Fibroblast of lung (primary cell): ENCODE measurements at regions not wholly inside any gene's neighbourhood (a gene's known extent, or its start where the extent isn't known, plus 50 kb on each side); places are given as distances from the start of the nearest gene placed in this dataset.

Experiments
- DNase-seq, 2 donors: peaks; one replicate each; pipeline versions ENCODE4 v3.0.0 to v3.0.0-alpha.2; 2010; ENCODE audit warnings: low read depth in 2 of 2
- H2AFZ ChIP-seq: 2 replicates; pipeline ENCODE4 v1.5.1; 2012; ENCODE audit warnings: low read length, control low read depth, inconsistent platforms
- H3K27ac ChIP-seq: 2 replicates; pipeline ENCODE4 v1.5.1; 2011; ENCODE audit warnings: low read length, control low read depth; ENCODE audit not compliant: insufficient read depth
- H3K27me3 ChIP-seq: 2 replicates; pipeline ENCODE4 v1.5.1; 2011; ENCODE audit warnings: mild to moderate bottlenecking, low read length; ENCODE audit not compliant: control insufficient read depth, insufficient read depth
- H3K36me3 ChIP-seq: 2 replicates; pipeline ENCODE4 v1.5.1; 2011; ENCODE audit warnings: low read length; ENCODE audit not compliant: control insufficient read depth, insufficient read depth
- H3K4me1 ChIP-seq: 2 replicates; pipeline ENCODE4 v1.5.1; 2011; ENCODE audit warnings: low read length; ENCODE audit not compliant: control insufficient read depth, insufficient read depth; ENCODE audit errors: extremely low read depth
- H3K4me2 ChIP-seq: 2 replicates; pipeline ENCODE4 v1.5.1; 2011; ENCODE audit warnings: low read length, control low read depth; ENCODE audit not compliant: insufficient read depth; ENCODE audit errors: extremely low read depth
- H3K4me3 ChIP-seq, 4 experiments: fragments of 200-600 bp in 1 of 4; sonication (generic) in 1 of 4; replicated peaks in 1 of 4; 2 replicates each; pipeline ENCODE4 v1.5.1; 2011 to 2016; ENCODE audit warnings: low read length in 4 of 4, low read depth in 3 of 4, mild to moderate bottlenecking in 3 of 4, control low read depth in 2 of 4, inconsistent platforms in 1 of 4, mixed read lengths in 1 of 4; ENCODE audit not compliant: insufficient read depth in 1 of 4; ENCODE audit errors: control extremely low read depth in 1 of 4
- H3K79me2 ChIP-seq: 2 replicates; pipeline ENCODE4 v1.5.1; 2012; ENCODE audit warnings: mild to moderate bottlenecking, low read length, inconsistent platforms; ENCODE audit not compliant: control insufficient read depth, insufficient read depth
- H3K9ac ChIP-seq: 2 replicates; pipeline ENCODE4 v1.5.1; 2011; ENCODE audit warnings: mild to moderate bottlenecking, low read length, control low read depth; ENCODE audit not compliant: insufficient read depth
- H3K9me3 ChIP-seq: 2 replicates; pipeline ENCODE4 v1.5.1; 2012; ENCODE audit warnings: low read depth, low read length; ENCODE audit not compliant: control insufficient read depth, insufficient read depth
- H4K20me1 ChIP-seq: 2 replicates; pipeline ENCODE4 v1.5.1; 2011; ENCODE audit warnings: low read length; ENCODE audit not compliant: control insufficient read depth, insufficient read depth; ENCODE audit errors: extremely low read depth
- EZH2 ChIP-seq: IDR thresholded peaks from 2 replicates; pipeline ENCODE4 v1.5.1; 2012; ENCODE audit warnings: low read length, control low read depth, mild to moderate bottlenecking; ENCODE audit errors: missing control alignments
- TF ChIP-seq, protein P1 (sequence below), 2 donors: IDR thresholded peaks in 1 of 2; conservative IDR thresholded peaks in 1 of 2; 1 replicate in 1 of 2; 2 replicates in 1 of 2; pipeline ENCODE4 v1.5.1; 2011 to 2012; ENCODE audit warnings: low read length in 2 of 2, control low read depth in 1 of 2, inconsistent platforms in 1 of 2, low read depth in 1 of 2, mild to moderate bottlenecking in 1 of 2

DNA sequence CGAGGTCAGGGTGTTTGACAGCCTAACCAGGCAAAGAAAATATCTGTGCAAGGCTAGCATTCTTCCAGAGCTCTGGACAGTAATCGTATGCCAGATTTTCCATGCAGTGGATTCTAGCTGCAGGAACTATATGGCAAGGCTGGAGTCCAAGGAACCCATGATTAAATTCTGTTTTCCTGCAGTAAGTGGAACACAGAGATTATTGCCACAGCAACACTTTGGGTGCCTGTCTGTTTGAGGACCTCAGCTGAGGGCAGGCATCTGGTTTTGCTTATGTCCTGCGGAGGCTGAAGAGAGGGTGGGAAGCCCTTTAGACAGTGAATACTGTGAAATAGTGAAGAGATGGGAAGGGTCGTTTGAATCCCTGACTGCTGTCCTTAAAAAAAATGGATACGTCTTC lies 104.4 kb downstream of the DAD1 start:
- Histone ChIP-seq H3K4me1 (no peaks in the 10 kb centered on the region), H2AFZ (no peak overlapping the region), H4K20me1 (no peaks in the 10 kb centered on the region), H3K36me3 (no peaks in the 10 kb centered on the region), H3K27me3 (peaks cover 28% of the 10 kb centered on the region), H3K9me3 (no peaks in the 10 kb centered on the region), H3K27ac (no peak overlapping the region), H3K79me2 (no peaks in the 10 kb centered on the region), H3K4me3 (no peak overlapping the region), H3K9ac (no peak overlapping the region), H3K4me2 (no peak overlapping the region)
- DNase-seq, result peak in 1 of 2 donors; percentile 50
- TF ChIP-seq EZH2, result no peak
- TF ChIP-seq, protein P1, sequence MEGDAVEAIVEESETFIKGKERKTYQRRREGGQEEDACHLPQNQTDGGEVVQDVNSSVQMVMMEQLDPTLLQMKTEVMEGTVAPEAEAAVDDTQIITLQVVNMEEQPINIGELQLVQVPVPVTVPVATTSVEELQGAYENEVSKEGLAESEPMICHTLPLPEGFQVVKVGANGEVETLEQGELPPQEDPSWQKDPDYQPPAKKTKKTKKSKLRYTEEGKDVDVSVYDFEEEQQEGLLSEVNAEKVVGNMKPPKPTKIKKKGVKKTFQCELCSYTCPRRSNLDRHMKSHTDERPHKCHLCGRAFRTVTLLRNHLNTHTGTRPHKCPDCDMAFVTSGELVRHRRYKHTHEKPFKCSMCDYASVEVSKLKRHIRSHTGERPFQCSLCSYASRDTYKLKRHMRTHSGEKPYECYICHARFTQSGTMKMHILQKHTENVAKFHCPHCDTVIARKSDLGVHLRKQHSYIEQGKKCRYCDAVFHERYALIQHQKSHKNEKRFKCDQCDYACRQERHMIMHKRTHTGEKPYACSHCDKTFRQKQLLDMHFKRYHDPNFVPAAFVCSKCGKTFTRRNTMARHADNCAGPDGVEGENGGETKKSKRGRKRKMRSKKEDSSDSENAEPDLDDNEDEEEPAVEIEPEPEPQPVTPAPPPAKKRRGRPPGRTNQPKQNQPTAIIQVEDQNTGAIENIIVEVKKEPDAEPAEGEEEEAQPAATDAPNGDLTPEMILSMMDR (conservative IDR thresholded peaks at IDR 0.05 in 1 of 2, IDR thresholded peaks at IDR 0.05 in 1 of 2; ENCODE audit: low read depth in 1 of 2, low read length in 2 of 2), result no peak

DNA sequence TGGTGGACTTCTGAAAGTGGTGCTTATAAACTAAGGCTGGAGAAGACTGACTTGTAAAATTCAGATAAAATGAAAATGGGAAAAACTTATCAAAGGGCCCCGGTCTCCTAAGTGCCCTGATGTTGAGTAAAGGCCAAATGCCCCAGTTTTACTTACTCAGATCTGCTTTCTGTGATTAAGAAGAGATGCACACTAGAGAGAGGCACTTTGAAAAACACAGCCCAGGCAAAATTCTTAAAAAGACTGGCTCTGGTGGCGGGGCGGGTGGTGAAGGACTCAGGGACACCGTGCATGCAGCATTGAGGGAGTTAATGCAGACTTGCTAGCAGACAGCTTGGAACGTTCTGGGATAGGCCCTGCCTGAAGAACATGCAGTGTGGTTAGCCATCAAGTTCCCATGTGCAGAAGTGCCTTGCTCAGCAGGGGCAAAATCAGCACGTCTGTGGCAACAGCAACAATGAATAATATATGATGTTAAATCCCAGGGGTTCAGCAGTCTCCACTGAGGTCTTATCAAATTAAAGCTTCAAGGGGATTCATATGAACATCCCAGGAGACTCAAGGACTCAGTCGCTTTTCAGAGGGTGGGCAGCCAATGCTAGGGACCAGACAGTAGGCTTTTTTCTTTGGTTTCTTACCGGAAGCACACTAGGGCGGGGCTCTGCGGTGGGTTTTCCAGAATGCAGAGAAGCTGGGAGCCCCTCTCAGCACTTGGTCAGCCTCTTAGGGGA lies 105.0 kb downstream of the DAD1 start:
- no peak for TF ChIP-seq EZH2
- TF ChIP-seq, protein P1 (conservative IDR thresholded peaks at IDR 0.05 in 1 of 2, IDR thresholded peaks at IDR 0.05 in 1 of 2; ENCODE audit: low read depth in 1 of 2, low read length in 2 of 2), result no peak
- H3K4me3 ChIP-seq, result no peak overlapping the region
- no peak overlapping the region for H3K9ac ChIP-seq
- peaks cover 31% of the 10 kb centered on the region for H3K27me3 ChIP-seq
- H3K4me2 ChIP-seq, result no peak overlapping the region
- no peaks in the 10 kb centered on the region for H4K20me1 ChIP-seq
- no peak overlapping the region for H2AFZ ChIP-seq
- H3K27ac ChIP-seq, result no peak overlapping the region
- H3K79me2 ChIP-seq, result no peaks in the 10 kb centered on the region
- DNase-seq, result no peak
- H3K4me1 ChIP-seq, result no peaks in the 10 kb centered on the region
- H3K36me3 ChIP-seq, result no peaks in the 10 kb centered on the region
- no peaks in the 10 kb centered on the region for H3K9me3 ChIP-seq

DNA sequence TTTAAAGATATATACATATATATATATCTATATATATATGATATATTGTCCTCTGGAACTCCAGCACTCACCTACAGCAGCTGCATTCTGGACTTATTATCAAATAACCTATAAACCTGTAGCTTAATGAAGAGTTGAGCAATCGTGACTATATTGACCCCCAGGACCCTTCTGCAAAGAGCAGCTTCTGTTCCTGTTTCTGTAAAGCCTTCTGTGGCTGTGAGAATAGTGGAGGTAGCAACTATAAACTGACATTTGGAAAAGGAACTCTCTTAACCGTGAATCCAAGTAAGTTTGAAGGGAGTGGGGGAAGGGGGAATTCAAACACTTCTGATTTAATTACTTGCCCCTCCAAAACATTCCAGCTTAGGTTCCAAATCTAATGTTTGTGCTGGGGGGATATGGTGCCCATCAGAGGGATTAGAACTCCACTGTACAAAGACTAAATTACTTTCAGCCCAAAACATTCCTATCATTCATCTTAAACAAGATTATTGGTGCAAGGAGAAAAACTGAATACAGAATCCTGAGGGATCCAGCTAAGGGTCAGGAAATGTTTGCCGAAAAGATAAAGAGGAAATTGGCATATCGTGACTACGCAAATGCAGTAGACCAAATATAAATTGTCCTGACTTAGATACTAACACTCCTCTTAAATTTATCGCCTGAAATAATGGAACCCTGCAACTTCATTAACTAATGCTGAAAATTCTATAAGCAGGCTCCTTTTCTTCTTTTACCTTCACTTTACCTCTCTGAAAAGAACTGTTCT lies 106.1 kb downstream of the DAD1 start:
- TF ChIP-seq, protein P1 (conservative IDR thresholded peaks at IDR 0.05 in 1 of 2, IDR thresholded peaks at IDR 0.05 in 1 of 2; ENCODE audit: low read depth in 1 of 2, low read length in 2 of 2), result no peak
- no peak for TF ChIP-seq EZH2
- Histone ChIP-seq H2AFZ (no peak overlapping the region), H3K36me3 (no peaks in the 10 kb centered on the region), H3K27ac (no peak overlapping the region), H3K4me1 (no peaks in the 10 kb centered on the region), H3K4me2 (no peak overlapping the region), H4K20me1 (no peaks in the 10 kb centered on the region), H3K9ac (no peak overlapping the region), H3K9me3 (no peaks in the 10 kb centered on the region), H3K27me3 (peaks cover 27% of the 10 kb centered on the region), H3K79me2 (no peaks in the 10 kb centered on the region), H3K4me3 (no peak overlapping the region)
- no peak for DNase-seq
